Small intestine (tissue), 7 donors: ENCODE measurements at regions not wholly inside any gene's neighbourhood (a gene's known extent, or its start where the extent isn't known, plus 50 kb on each side); places are given as distances from the start of the nearest gene placed in this dataset.
"Not testable (repeated sequence)": the region's sequence is repeated elsewhere in the genome, so short reads cannot be mapped to it uniquely, and the experiment has no call there.

Experiments
- DNase-seq, 2 donors: peaks; one replicate each; pipeline versions ENCODE4 v3.0.0 to v3.0.0-alpha.2; 2013
- FAIRE-seq: peaks from 2 replicates; lab custom pipeline; 2012; peaks lifted over from hg19 to GRCh38; lab: Jason Lieb, UNC
- H3K27ac ChIP-seq, 3 donors: one replicate each; pipeline ENCODE4 v1.5.1; 2013; ENCODE audit warnings: low read length in 2 of 3, mild to moderate bottlenecking in 2 of 3, control low read depth in 1 of 3, inconsistent platforms in 1 of 3, low read depth in 1 of 3, moderate library complexity in 1 of 3
- H3K27me3 ChIP-seq, 3 donors: one replicate each; pipeline ENCODE4 v1.6.1; 2013; ENCODE audit warnings: low read length in 3 of 3, inconsistent platforms in 1 of 3; ENCODE audit not compliant: control insufficient read depth in 3 of 3, insufficient read depth in 3 of 3
- H3K36me3 ChIP-seq, 3 donors: one replicate each; pipeline ENCODE4 v1.6.1; 2013; ENCODE audit warnings: low read length in 3 of 3, inconsistent platforms in 1 of 3, low read depth in 1 of 3, mild to moderate bottlenecking in 1 of 3, moderate library complexity in 1 of 3; ENCODE audit not compliant: control insufficient read depth in 3 of 3, insufficient read depth in 2 of 3
- H3K4me1 ChIP-seq, 3 donors: one replicate each; pipeline ENCODE4 v1.6.1; 2013; ENCODE audit warnings: low read length in 2 of 3, inconsistent platforms in 1 of 3, low read depth in 1 of 3, mild to moderate bottlenecking in 1 of 3, moderate library complexity in 1 of 3; ENCODE audit not compliant: control insufficient read depth in 3 of 3, insufficient read depth in 2 of 3
- H3K4me3 ChIP-seq, 3 donors: one replicate each; pipeline ENCODE4 v1.5.1; 2013; ENCODE audit warnings: low read length in 3 of 3, control low read depth in 1 of 3, inconsistent platforms in 1 of 3, low read depth in 1 of 3, mild to moderate bottlenecking in 1 of 3, moderate library complexity in 1 of 3
- H3K9me3 ChIP-seq, 2 donors: one replicate each; pipeline ENCODE4 v1.6.1; 2013; ENCODE audit warnings: low read depth in 1 of 2, low read length in 1 of 2; ENCODE audit not compliant: control insufficient read depth in 2 of 2, insufficient read depth in 1 of 2
- WGBS, 3 donors: extraction: QIAGEN DNeasy Blood & Tissue Kit; methylation state at CpG; one replicate each; pipeline ENCODE4 v1.1.7; 2013; 5-methylcytosine and 5-hydroxymethylcytosine counted together
- donor health status: healthy with polysubstance abuse.
- donor health status: control.
- donor health status: control.
- donor health status: Bipolar disorder and iron deficiency.
- donor health status: healthy.

- H3K27me3 ChIP-seq, result no peaks in the 10 kb centered on the region
- H3K4me3 ChIP-seq, result no peak overlapping the region
- no peaks in the 10 kb centered on the region for H3K4me1 ChIP-seq
- no peaks in the 10 kb centered on the region for H3K36me3 ChIP-seq
- WGBS, 3 donors, result 88 to 92% (median 89%) methylated on average over 2 of the region's 2 CpGs
- FAIRE-seq (no peak), DNase-seq (no peak)
- H3K9me3 ChIP-seq, result peaks cover 0 to 3% of the 10 kb centered on the region in 2 donors
- H3K27ac ChIP-seq, result no peak overlapping the region
Measured at GRCh38 chr5:17846496-17846895, 212.2 kb downstream of the TAF11L14 start.

DNA sequence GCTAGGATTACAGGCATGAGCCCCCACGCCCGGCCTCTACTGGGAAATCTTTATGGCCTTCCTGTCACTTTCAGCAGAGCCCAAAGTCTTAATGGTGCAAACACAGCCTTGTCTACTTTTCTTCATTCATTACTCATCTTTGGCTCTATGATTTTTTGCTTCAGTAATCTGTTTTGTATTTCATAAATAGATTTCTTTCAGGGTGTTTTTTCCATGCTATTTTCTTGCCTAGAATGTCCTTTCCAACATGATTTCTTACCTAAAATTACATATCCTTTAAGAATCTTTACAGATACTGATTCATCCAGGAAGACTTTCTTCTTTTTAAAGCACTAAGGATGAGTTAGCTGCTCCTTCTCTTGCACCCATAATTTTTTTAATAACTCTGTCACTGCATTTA lies 213.0 kb downstream of the TAF11L14 start:
- Histone ChIP-seq H3K9me3 (peaks cover 0 to 3% of the 10 kb centered on the region in 2 donors), H3K27me3 (no peaks in the 10 kb centered on the region), H3K4me3 (no peak overlapping the region), H3K4me1 (no peaks in the 10 kb centered on the region), H3K36me3 (no peaks in the 10 kb centered on the region), H3K27ac (no peak overlapping the region)
- no peak for DNase-seq
- FAIRE-seq, result no peak
- 67 to 79% (median 79%) methylated on average over 2 of the region's 2 CpGs for WGBS, 3 donors

- no peaks in the 10 kb centered on the region for H3K27me3 ChIP-seq
- peak; percentile 41 for FAIRE-seq
- no peak overlapping the region for H3K4me3 ChIP-seq
- H3K27ac ChIP-seq, result no peak overlapping the region
- H3K4me1 ChIP-seq, result no peaks in the 10 kb centered on the region
- DNase-seq, result no peak
- no peaks in the 10 kb centered on the region for H3K36me3 ChIP-seq
- H3K9me3 ChIP-seq, result no peaks in the 10 kb centered on the region
Measured at GRCh38 chr5:17852111-17852510, 217.9 kb downstream of the TAF11L14 start.

GRCh38 chr5:17852740-17853139 lies 218.5 kb downstream of the TAF11L14 start:
- Histone ChIP-seq H3K36me3 (no peaks in the 10 kb centered on the region), H3K27ac (no peak overlapping the region), H3K4me1 (no peaks in the 10 kb centered on the region), H3K27me3 (no peaks in the 10 kb centered on the region), H3K9me3 (no peaks in the 10 kb centered on the region), H3K4me3 (no peak overlapping the region)
- no peak for FAIRE-seq
- 68 to 77% (median 70%) methylated on average over 3 of the region's 3 CpGs for WGBS, 3 donors
- DNase-seq, result no peak

- DNase-seq (no peak), FAIRE-seq (no peak)
- Histone ChIP-seq H3K4me1 (no peaks in the 10 kb centered on the region), H3K27me3 (no peaks in the 10 kb centered on the region), H3K4me3 (no peak overlapping the region), H3K9me3 (no peaks in the 10 kb centered on the region), H3K36me3 (no peaks in the 10 kb centered on the region), H3K27ac (no peak overlapping the region)
Measured at GRCh38 chr5:17854901-17855300, 220.6 kb downstream of the TAF11L14 start.

GRCh38 chr5:17860660-17861315 lies 226.5 kb downstream of the TAF11L14 start:
- Histone ChIP-seq H3K27ac (no peak overlapping the region), H3K4me3 (no peak overlapping the region), H3K9me3 (peaks cover 0 to 13% of the 10 kb centered on the region in 2 donors), H3K27me3 (no peaks in the 10 kb centered on the region), H3K4me1 (no peaks in the 10 kb centered on the region), H3K36me3 (no peaks in the 10 kb centered on the region)
- WGBS, 3 donors, result 83 to 95% (median 88%) methylated on average over 2 of the region's 2 CpGs
- DNase-seq, result no peak
- FAIRE-seq, result no peak

- H3K27me3 ChIP-seq, DNase-seq, H3K4me3 ChIP-seq, H3K36me3 ChIP-seq, H3K4me1 ChIP-seq, FAIRE-seq, H3K27ac ChIP-seq: not testable (repeated sequence)
- WGBS, 3 donors, result 38 to 68% (median 52%) methylated on average over 2 of the region's 2 CpGs
- peaks cover 0 to 13% of the 10 kb centered on the region in 2 donors for H3K9me3 ChIP-seq
Measured at GRCh38 chr5:17864903-17865302, 230.6 kb downstream of the TAF11L14 start.

DNA sequence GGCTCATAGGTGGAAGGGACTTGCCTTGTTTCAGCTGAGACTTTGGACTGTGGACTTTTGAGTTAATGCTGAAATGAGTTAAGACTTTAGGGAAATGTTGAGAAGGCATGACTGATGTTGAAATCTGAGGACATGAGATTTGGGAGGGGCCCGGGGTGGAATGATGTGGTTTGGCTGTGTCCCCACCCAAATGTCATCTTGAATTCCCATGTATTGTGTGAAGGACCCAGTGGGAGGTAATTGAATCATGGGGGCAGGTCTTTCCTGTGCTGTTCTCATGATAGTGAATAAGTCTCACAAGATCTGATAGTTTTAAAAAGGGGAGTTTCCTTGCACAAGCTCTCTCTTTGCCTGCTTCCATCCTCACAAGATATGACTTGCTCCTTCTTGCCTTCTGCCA lies 231.7 kb downstream of the TAF11L14 start:
- not testable (repeated sequence) for H3K27ac ChIP-seq, DNase-seq, H3K4me1 ChIP-seq, H3K27me3 ChIP-seq, FAIRE-seq, H3K4me3 ChIP-seq, H3K36me3 ChIP-seq
- H3K9me3 ChIP-seq, result peaks cover 0 to 13% of the 10 kb centered on the region in 2 donors
- 75 to 90% (median 80%) methylated on average over 1 of the region's 1 CpG for WGBS, 3 donors

DNA sequence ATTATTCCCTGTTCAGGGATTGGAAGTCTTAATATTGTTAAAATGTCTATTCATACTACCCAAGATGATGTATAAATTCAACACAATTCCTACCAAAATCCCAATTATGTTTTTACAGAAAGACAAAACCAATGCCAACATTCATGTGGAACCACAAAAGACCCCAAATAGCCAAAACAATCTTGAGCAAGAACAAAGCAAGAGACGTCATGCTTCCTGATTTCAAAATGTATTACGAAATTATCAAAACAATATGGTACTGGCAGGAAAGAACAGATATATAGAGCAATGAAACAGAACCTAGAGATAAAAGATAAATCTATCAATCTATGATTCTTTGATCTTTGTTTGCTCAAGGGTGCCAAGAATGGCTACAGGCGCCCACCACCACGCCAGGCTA lies 237.9 kb downstream of the TAF11L14 start:
- no peaks in the 10 kb centered on the region for H3K4me1 ChIP-seq
- H3K36me3 ChIP-seq, result no peaks in the 10 kb centered on the region
- WGBS, 3 donors, result 82 to 83% (median 82%) methylated on average over 4 of the region's 4 CpGs
- DNase-seq (no peak), FAIRE-seq (no peak)
- no peak overlapping the region for H3K27ac ChIP-seq
- H3K9me3 ChIP-seq, result no peaks in the 10 kb centered on the region
- no peaks in the 10 kb centered on the region for H3K27me3 ChIP-seq
- H3K4me3 ChIP-seq, result no peak overlapping the region
